H9 (cell line): ENCODE measurements at regions not wholly inside any gene's neighbourhood (a gene's known extent, or its start where the extent isn't known, plus 50 kb on each side); places are given as distances from the start of the nearest gene placed in this dataset.

Experiments
- DNase-seq: peaks from one replicate; pipeline ENCODE4 v3.0.0-alpha.2; 2017
- H2AFZ ChIP-seq: one replicate; pipeline ENCODE4 v1.6.1; 2013; ENCODE audit warnings: mild to moderate bottlenecking, low read length, control low read depth, moderate library complexity
- H2AK5ac ChIP-seq: 2 replicates; pipeline ENCODE4 v1.6.1; 2013; ENCODE audit warnings: low read length, control low read depth, mixed read lengths; ENCODE audit not compliant: insufficient read length
- H2BK120ac ChIP-seq: one replicate; pipeline ENCODE4 v1.6.1; 2013; ENCODE audit warnings: low read depth, mild to moderate bottlenecking, low read length, control low read depth, inconsistent platforms; ENCODE audit not compliant: poor library complexity, severe bottlenecking
- H2BK12ac ChIP-seq: 2 replicates; pipeline ENCODE4 v1.6.1; 2013; ENCODE audit warnings: low read length, control low read depth, mixed read lengths, low read depth; ENCODE audit not compliant: insufficient read length
- H2BK15ac ChIP-seq: 2 replicates; pipeline ENCODE4 v1.6.1; 2013; ENCODE audit warnings: low read depth, low read length, control low read depth
- H2BK20ac ChIP-seq: one replicate; pipeline ENCODE4 v1.6.1; 2013; ENCODE audit warnings: low read depth, mild to moderate bottlenecking, low read length, control low read depth, inconsistent platforms; ENCODE audit not compliant: poor library complexity, severe bottlenecking
- H2BK5ac ChIP-seq: 2 replicates; pipeline ENCODE4 v1.6.1; 2013; ENCODE audit warnings: low read length, control low read depth, mixed read lengths; ENCODE audit not compliant: insufficient read length
- H3K14ac ChIP-seq: 2 replicates; pipeline ENCODE4 v1.6.1; 2013; ENCODE audit warnings: low read length, control low read depth; ENCODE audit not compliant: insufficient read depth
- H3K18ac ChIP-seq: 2 replicates; pipeline ENCODE4 v1.6.1; 2013; ENCODE audit warnings: low read depth, mild to moderate bottlenecking, mixed read lengths, low read length, control low read depth; ENCODE audit not compliant: insufficient read length
- H3K23ac ChIP-seq: 2 replicates; pipeline ENCODE4 v1.6.1; 2013; ENCODE audit warnings: low read length, control low read depth, mixed read lengths, low read depth; ENCODE audit not compliant: insufficient read length
- H3K23me2 ChIP-seq: 2 replicates; pipeline ENCODE4 v1.6.1; 2013; ENCODE audit warnings: low read depth, mild to moderate bottlenecking, mixed read lengths, low read length, control low read depth; ENCODE audit not compliant: insufficient read length, poor library complexity, severe bottlenecking
- H3K27ac ChIP-seq: 2 replicates; pipeline ENCODE4 v1.5.1; 2013; ENCODE audit warnings: low read length, control low read depth, mixed read lengths, low read depth; ENCODE audit not compliant: insufficient read length
- H3K27me3 ChIP-seq: 2 replicates; pipeline ENCODE4 v1.6.1; 2013; ENCODE audit warnings: low read length, control low read depth, inconsistent platforms; ENCODE audit not compliant: insufficient read depth
- H3K4ac ChIP-seq: 2 replicates; pipeline ENCODE4 v1.6.1; 2013; ENCODE audit warnings: low read depth, mild to moderate bottlenecking, control low read depth, inconsistent platforms, low read length, moderate library complexity
- H3K4me1 ChIP-seq: 2 replicates; pipeline ENCODE4 v1.6.1; 2013; ENCODE audit warnings: low read length, control low read depth, inconsistent platforms; ENCODE audit not compliant: insufficient read depth
- H3K4me2 ChIP-seq: 2 replicates; pipeline ENCODE4 v1.6.1; 2013; ENCODE audit warnings: low read length, control low read depth, mixed read lengths; ENCODE audit not compliant: insufficient read length, insufficient read depth
- H3K56ac ChIP-seq: 2 replicates; pipeline ENCODE4 v1.6.1; 2013; ENCODE audit warnings: low read depth, mild to moderate bottlenecking, mixed read lengths, low read length, control low read depth; ENCODE audit not compliant: insufficient read length
- H3K79me1 ChIP-seq: 2 replicates; pipeline ENCODE4 v1.6.1; 2013; ENCODE audit warnings: low read depth, mild to moderate bottlenecking, moderate library complexity, low read length, control low read depth, inconsistent platforms; ENCODE audit not compliant: insufficient read depth, poor library complexity, severe bottlenecking
- H3K79me2 ChIP-seq: 2 replicates; pipeline ENCODE4 v1.6.1; 2013; ENCODE audit warnings: low read length, control low read depth, inconsistent platforms; ENCODE audit not compliant: insufficient read depth
- H3K9ac ChIP-seq: 2 replicates; pipeline ENCODE4 v1.6.1; 2013; ENCODE audit warnings: low read length, control low read depth, mixed read lengths; ENCODE audit not compliant: insufficient read length; ENCODE audit errors: extremely low read depth
- H3K9me3 ChIP-seq: one replicate; pipeline ENCODE4 v1.6.1; 2013; ENCODE audit warnings: low read depth, low read length, inconsistent platforms; ENCODE audit not compliant: control insufficient read depth
- H3T11ph ChIP-seq: one replicate; pipeline ENCODE4 v1.6.1; 2013; ENCODE audit warnings: mild to moderate bottlenecking, low read length, control low read depth, inconsistent platforms
- H4K20me1 ChIP-seq: one replicate; pipeline ENCODE4 v1.6.1; 2013; ENCODE audit not compliant: control insufficient read depth, insufficient read length, insufficient read depth
- H4K5ac ChIP-seq: 2 replicates; pipeline ENCODE4 v1.6.1; 2013; ENCODE audit warnings: low read depth, mild to moderate bottlenecking, mixed read lengths, low read length, control low read depth; ENCODE audit not compliant: insufficient read length
- H4K8ac ChIP-seq: replicated peaks from 2 replicates; pipeline ENCODE4 v1.6.1; 2013; ENCODE audit warnings: low read length, control low read depth, mixed read lengths, low read depth; ENCODE audit not compliant: insufficient read length
- H4K91ac ChIP-seq: 2 replicates; pipeline ENCODE4 v1.6.1; 2013; ENCODE audit warnings: low read depth, mild to moderate bottlenecking, moderate library complexity, mixed read lengths, low read length, control low read depth; ENCODE audit not compliant: insufficient read length
- H3K27ac Mint-ChIP-seq, 3 experiments: 2 replicates in 2 of 3; 3 replicates in 1 of 3; pipeline ENCODE4 v1.8.0; 2020 to 2021; ENCODE audit warnings: mixed read lengths in 3 of 3, mild to moderate bottlenecking in 1 of 3, moderate library complexity in 1 of 3
- H3K27me3 Mint-ChIP-seq: 2 replicates; pipeline ENCODE4 v1.8.0; 2021; ENCODE audit warnings: low read depth, mild to moderate bottlenecking, moderate library complexity, mixed read lengths
- H3K36me3 Mint-ChIP-seq, 3 experiments: 2 replicates in 2 of 3; 3 replicates in 1 of 3; pipeline ENCODE4 v1.8.0; 2020 to 2021; ENCODE audit warnings: low read depth in 3 of 3, mixed read lengths in 3 of 3; ENCODE audit not compliant: insufficient read depth in 1 of 3
- H3K4me1 Mint-ChIP-seq, 2 experiments: 2 replicates each; pipeline ENCODE4 v1.8.0; 2020; ENCODE audit warnings: mixed read lengths in 2 of 2
- H3K4me3 Mint-ChIP-seq, 2 experiments: 2 replicates in 1 of 2; 3 replicates in 1 of 2; pipeline ENCODE4 v1.8.0; 2020 to 2021; ENCODE audit warnings: mild to moderate bottlenecking in 2 of 2, mixed read lengths in 2 of 2, moderate library complexity in 1 of 2
- H3K9me3 Mint-ChIP-seq, 2 experiments: 2 replicates in 1 of 2; 3 replicates in 1 of 2; pipeline ENCODE4 v1.8.0; 2020; ENCODE audit warnings: mild to moderate bottlenecking in 2 of 2, mixed read lengths in 2 of 2, moderate library complexity in 1 of 2
- WGBS: extraction: QIAGEN DNeasy Blood & Tissue Kit; methylation state at CpG from one replicate; pipeline ENCODE4 v1.1.7; 2013; ENCODE audit warnings: missing lambda C conversion rate, low lambda C conversion rate, mixed read lengths; ENCODE audit not compliant: insufficient read length; ENCODE audit errors: extremely low coverage; 5-methylcytosine and 5-hydroxymethylcytosine counted together
- TF ChIP-seq, protein P1 (sequence below): fragments of 200-600 bp; sonication (generic); conservative IDR thresholded peaks from 3 replicates; pipeline ENCODE4 v1.8.0; 2021; ENCODE audit warnings: antibody characterized with exemption, mild to moderate bottlenecking

DNA sequence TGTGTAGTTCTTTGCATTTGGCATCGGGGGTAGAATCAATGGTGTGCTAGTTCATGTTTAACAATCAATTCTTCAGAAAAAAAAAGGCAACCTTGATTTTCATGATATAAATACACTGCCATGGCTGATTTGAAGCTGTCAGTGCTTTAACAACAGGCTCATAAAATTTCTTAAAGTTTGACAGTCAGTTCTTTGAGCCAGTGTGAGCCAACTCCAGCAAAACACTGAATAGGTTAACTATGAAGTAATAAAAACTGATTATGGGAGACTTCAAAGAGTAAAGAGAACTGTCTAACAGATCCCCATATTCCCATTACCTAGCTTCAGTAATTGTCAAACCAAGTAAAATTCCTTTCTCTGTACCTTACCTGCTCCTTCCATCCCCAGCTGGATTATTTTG is 241.7 kb upstream of the SUCLG2 start:
- Histone ChIP-seq H2AK5ac (no peak overlapping the region), H2BK120ac (no peak overlapping the region), H3K9ac (no peak overlapping the region), H3K18ac (no peak overlapping the region), H3K9me3 (no peaks in the 10 kb centered on the region), H4K5ac (no peak overlapping the region), H2BK5ac (no peak overlapping the region), H2AFZ (no peak overlapping the region), H3K27me3 (no peaks in the 10 kb centered on the region), H2BK15ac (no peak overlapping the region), H3K27ac (no peak overlapping the region), H3K4me2 (no peak overlapping the region), H4K91ac (no peak overlapping the region), H4K20me1 (no peaks in the 10 kb centered on the region), H3K79me1 (no peaks in the 10 kb centered on the region), H3K23ac (no peak overlapping the region), H3K14ac (no peak overlapping the region), H3K23me2 (no peaks in the 10 kb centered on the region), H2BK20ac (no peak overlapping the region), H3K4me1 (no peaks in the 10 kb centered on the region), H4K8ac (no peak overlapping the region), H3T11ph (no peak overlapping the region), H3K79me2 (no peaks in the 10 kb centered on the region; the same call in 1 of the 2 replicates), H2BK12ac (no peak overlapping the region), H3K56ac (no peak overlapping the region), H3K4ac (no peak overlapping the region)
- Mint-ChIP-seq H3K36me3 (0 out of 7 replicates have a peak, but pooled peaks cover 0 to 1% (median 0%) of the 10 kb centered on the region in 3 experiments), H3K9me3 (no peaks in the 10 kb centered on the region), H3K27me3 (no peaks in the 10 kb centered on the region), H3K4me1 (no peaks in the 10 kb centered on the region), H3K4me3 (no peak overlapping the region), H3K27ac (no peak overlapping the region)
- TF ChIP-seq, protein P1, sequence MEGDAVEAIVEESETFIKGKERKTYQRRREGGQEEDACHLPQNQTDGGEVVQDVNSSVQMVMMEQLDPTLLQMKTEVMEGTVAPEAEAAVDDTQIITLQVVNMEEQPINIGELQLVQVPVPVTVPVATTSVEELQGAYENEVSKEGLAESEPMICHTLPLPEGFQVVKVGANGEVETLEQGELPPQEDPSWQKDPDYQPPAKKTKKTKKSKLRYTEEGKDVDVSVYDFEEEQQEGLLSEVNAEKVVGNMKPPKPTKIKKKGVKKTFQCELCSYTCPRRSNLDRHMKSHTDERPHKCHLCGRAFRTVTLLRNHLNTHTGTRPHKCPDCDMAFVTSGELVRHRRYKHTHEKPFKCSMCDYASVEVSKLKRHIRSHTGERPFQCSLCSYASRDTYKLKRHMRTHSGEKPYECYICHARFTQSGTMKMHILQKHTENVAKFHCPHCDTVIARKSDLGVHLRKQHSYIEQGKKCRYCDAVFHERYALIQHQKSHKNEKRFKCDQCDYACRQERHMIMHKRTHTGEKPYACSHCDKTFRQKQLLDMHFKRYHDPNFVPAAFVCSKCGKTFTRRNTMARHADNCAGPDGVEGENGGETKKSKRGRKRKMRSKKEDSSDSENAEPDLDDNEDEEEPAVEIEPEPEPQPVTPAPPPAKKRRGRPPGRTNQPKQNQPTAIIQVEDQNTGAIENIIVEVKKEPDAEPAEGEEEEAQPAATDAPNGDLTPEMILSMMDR = no peak
- no CpG with 5 or more reads among the region's 1 CpG for WGBS
- no peak for DNase-seq
